ENCODE measurements at regions not wholly inside any gene's neighbourhood (a gene's known extent, or its start where the extent isn't known, plus 50 kb on each side); places are given as distances from the start of the nearest gene placed in this dataset.

DNA sequence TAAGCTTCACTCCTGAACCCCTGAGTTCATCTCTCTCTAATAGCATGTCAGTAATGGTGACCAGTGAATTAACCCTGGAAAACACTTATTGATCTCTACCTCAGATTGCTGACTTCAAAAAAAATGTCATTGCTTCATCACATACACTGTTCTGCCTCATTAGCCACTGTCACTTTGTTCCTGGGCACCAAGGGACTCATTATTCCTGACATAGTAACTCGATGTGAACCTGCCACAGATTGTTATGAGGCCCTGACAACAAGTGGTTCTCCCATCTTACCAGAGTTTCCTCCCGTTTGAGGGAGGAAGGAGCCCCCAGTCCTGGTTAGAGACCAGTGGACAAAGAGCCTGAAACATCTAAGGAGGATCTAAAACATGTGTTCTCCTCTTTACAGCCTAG is 403.3 kb upstream of the SMIM21 start:
- no peak for TF ChIP-seq EZH2 (IDR thresholded peaks at IDR 0.05; ENCODE audit: low read depth)
- TF ChIP-seq, protein P1, sequence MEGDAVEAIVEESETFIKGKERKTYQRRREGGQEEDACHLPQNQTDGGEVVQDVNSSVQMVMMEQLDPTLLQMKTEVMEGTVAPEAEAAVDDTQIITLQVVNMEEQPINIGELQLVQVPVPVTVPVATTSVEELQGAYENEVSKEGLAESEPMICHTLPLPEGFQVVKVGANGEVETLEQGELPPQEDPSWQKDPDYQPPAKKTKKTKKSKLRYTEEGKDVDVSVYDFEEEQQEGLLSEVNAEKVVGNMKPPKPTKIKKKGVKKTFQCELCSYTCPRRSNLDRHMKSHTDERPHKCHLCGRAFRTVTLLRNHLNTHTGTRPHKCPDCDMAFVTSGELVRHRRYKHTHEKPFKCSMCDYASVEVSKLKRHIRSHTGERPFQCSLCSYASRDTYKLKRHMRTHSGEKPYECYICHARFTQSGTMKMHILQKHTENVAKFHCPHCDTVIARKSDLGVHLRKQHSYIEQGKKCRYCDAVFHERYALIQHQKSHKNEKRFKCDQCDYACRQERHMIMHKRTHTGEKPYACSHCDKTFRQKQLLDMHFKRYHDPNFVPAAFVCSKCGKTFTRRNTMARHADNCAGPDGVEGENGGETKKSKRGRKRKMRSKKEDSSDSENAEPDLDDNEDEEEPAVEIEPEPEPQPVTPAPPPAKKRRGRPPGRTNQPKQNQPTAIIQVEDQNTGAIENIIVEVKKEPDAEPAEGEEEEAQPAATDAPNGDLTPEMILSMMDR (conservative IDR thresholded peaks at IDR 0.05): no peak
